ENCODE measurements at regions not wholly inside any gene's neighbourhood (a gene's known extent, or its start where the extent isn't known, plus 50 kb on each side); places are given as distances from the start of the nearest gene placed in this dataset.
A peak's percentile ranks its signal among the peaks of the same experiment; 100 is the strongest.

DNA sequence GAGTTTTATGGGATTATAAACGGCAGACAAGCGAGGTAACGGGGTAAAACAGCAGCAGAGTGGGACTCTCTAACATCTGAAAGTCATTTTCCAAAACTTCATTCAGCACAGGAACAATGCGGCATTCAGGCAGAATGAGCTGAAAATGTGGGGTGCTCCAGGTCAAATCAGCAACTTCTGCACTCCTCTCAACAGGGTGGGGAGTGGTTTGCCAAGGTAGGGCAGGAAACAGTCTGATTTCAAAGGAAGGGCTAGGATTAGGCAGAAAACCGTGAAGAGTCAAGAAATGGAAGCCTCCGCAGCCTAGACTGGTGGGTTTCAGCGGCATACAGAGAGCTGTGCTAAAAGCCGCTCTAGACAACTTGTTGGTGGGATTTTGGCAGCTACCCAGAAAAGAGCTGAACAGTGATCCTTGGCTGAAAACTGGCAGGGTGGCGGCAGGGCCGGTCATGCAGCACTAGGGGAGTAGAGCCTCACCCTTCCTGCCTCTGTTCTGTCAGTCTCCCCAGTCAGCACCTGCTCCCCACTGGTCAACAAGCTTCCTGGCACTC lies 154.2 kb upstream of the KLF12 start (continued):
- TF ChIP-seq, protein P1, sequence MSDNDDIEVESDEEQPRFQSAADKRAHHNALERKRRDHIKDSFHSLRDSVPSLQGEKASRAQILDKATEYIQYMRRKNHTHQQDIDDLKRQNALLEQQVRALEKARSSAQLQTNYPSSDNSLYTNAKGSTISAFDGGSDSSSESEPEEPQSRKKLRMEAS (CRISPR knock-in tag; IDR thresholded peaks at IDR 0.05): no peak
- TF ChIP-seq ZKSCAN8 (CRISPR knock-in tag; IDR thresholded peaks at IDR 0.05): no peak
- TF ChIP-seq NRF1 (conservative IDR thresholded peaks at IDR 0.05 in 1 of 2, IDR thresholded peaks at IDR 0.05 in 1 of 2): no peak
- TF ChIP-seq ZNF586 (CRISPR knock-in tag; conservative IDR thresholded peaks at IDR 0.05): no peak

DNA sequence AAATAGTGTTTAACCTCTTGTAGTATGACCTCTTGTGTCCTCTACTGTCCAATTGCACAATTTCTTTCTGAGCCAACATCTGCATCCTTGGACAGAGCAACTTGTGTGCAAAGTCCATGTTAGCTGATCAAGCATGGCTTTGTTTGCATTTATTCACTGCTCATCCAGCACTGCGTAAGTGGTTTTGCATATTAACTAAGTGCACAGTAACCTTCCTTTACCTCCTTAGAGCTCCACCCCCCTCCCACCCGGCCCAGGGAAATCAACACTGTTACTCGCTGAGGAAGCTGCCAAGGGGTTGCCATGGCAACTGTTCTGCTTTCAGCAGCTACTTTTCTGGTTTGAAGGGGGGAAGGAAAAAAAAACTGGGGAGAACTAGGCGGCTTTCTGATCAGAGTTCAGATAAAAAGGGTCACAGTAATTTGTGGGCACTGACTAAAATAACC lies 153.5 kb upstream of the KLF12 start:
- TF ChIP-seq RFX1 (IDR thresholded peaks at IDR 0.05): peak; percentile 27
- no peak for TF ChIP-seq BHLHE40 (IDR thresholded peaks at IDR 0.05; ENCODE audit: low read length)
- Histone ChIP-seq H3K9ac (ENCODE audit: insufficient read depth in 1 of 2, low read depth in 2 of 2, low read length in 2 of 2) (no peak overlapping the region), H2AFZ (ENCODE audit: low read depth, low read length) (no peak overlapping the region), H3K4me3 (no peak overlapping the region), H3K4me2 (ENCODE audit: insufficient read depth, low read length) (no peak overlapping the region), H4K20me1 (replicated peaks; ENCODE audit: control insufficient read depth, insufficient read depth, low read length) (no peaks in the 10 kb centered on the region), H3K36me3 (ENCODE audit: control insufficient read depth, insufficient read depth, low read length) (no peaks in the 10 kb centered on the region), H3K9me3 (replicated peaks; ENCODE audit: control insufficient read depth, insufficient read depth, low read depth, low read length) (no peaks in the 10 kb centered on the region), H3K27ac (ENCODE audit: extremely low read depth, low read depth, low read length) (no peak overlapping the region), H3K79me2 (ENCODE audit: control insufficient read depth, insufficient read depth, low read length) (no peaks in the 10 kb centered on the region), H3K27me3 (ENCODE audit: control insufficient read depth in 2 of 2, insufficient read depth in 2 of 2, low read length in 2 of 2) (no peaks in the 10 kb centered on the region), H3K9me1 (ENCODE audit: control insufficient read depth, insufficient read depth, low read length) (no peaks in the 10 kb centered on the region), H3K4me1 (replicated peaks in 1 of 2; ENCODE audit: control insufficient read depth in 2 of 2, insufficient read depth in 2 of 2, low read length in 2 of 2) (no peaks in the 10 kb centered on the region)
- ChIA-PET CTCF (ENCODE audit: low intra/inter-chr PET ratio) (no interaction called here), POLR2A (no interaction called here)
- no peak for DNase-seq (ENCODE audit: extremely low read depth in 1 of 4, low spot score in 3 of 4)
- ATAC-seq: no peak
- in situ Hi-C loops (cut with MboI): no loop called here
- intact Hi-C loops (cut with micrococcal nuclease): no loop called here
- FAIRE-seq: no peak
- no TSS peak for BruUV-seq (replicated peaks)
- 10% methylated on average over 2 of the region's 4 CpGs for WGBS (ENCODE audit: insufficient coverage, low coverage, missing lambda C conversion rate)

Measured in K562 (cell line).